Large intestine (tissue), 3 donors: ENCODE measurements at regions not wholly inside any gene's neighbourhood (a gene's known extent, or its start where the extent isn't known, plus 50 kb on each side); places are given as distances from the start of the nearest gene placed in this dataset.

ENCODE experiments used
- DNase-seq, 2 donors: peaks; one replicate each; pipeline versions ENCODE4 v3.0.0 to v3.0.0-alpha.2; 2013
- H3K27ac ChIP-seq: one replicate; pipeline ENCODE4 v1.5.1; 2013; ENCODE audit warnings: low read length
- H3K27me3 ChIP-seq: 2 replicates; pipeline ENCODE4 v1.6.1; 2013; ENCODE audit warnings: low read length; ENCODE audit not compliant: control insufficient read depth, insufficient read depth
- H3K36me3 ChIP-seq: 2 replicates; pipeline ENCODE4 v1.6.1; 2013; ENCODE audit warnings: low read length; ENCODE audit not compliant: control insufficient read depth, insufficient read depth
- H3K4me1 ChIP-seq: one replicate; pipeline ENCODE4 v1.6.1; 2013; ENCODE audit warnings: low read length; ENCODE audit not compliant: control insufficient read depth, insufficient read depth
- H3K4me3 ChIP-seq: one replicate; pipeline ENCODE4 v1.5.1; 2013; ENCODE audit warnings: low read length
- H3K9me3 ChIP-seq: one replicate; pipeline ENCODE4 v1.6.1; 2013; ENCODE audit warnings: mild to moderate bottlenecking, low read depth, low read length, moderate library complexity; ENCODE audit not compliant: control insufficient read depth
- WGBS: methylation state at CpG from one replicate; pipeline ENCODE4 v1.1.5; 2013; ENCODE audit warnings: low lambda C conversion rate; ENCODE audit not compliant: insufficient coverage; 5-methylcytosine and 5-hydroxymethylcytosine counted together

DNA sequence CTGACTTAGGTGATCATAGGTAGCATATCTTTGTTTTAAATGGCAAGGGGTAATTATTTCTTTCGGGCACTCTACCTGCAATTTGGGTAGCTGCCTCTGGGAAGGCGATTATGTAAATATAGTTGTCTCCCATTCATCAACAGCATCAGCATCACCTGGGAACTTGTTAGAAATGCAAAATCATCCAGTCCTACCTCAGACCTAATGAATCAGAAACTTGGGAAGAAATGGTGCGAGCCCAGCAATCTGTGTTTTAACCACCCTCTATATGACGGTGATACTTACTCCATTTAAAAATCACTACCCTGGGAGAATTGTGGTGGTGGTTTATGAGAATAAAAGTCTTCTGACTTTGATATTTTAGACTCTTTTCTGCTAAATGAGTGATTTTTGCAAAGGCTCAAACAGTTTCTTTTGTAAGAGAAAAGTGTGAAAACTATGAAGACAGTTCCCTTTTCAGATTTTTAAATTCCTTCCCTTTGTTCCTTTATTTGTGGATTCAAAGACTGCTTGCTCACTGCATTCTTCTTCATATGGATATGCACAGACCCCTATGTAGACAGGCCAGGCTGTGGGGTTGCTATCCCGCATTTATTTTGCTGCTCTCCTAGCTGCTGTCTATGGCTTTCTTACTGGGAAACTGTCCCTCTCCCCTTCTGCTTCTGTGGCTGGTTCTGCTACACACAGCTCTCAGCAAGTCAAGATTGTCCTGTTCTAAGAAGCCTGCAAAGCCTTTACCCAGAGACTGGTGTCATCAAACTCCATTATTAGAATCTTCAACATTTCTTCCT lies 365.3 kb downstream of the RNF144B start:
- no peak for DNase-seq
- WGBS, result 62% methylated on average over 2 of the region's 5 CpGs

DNA sequence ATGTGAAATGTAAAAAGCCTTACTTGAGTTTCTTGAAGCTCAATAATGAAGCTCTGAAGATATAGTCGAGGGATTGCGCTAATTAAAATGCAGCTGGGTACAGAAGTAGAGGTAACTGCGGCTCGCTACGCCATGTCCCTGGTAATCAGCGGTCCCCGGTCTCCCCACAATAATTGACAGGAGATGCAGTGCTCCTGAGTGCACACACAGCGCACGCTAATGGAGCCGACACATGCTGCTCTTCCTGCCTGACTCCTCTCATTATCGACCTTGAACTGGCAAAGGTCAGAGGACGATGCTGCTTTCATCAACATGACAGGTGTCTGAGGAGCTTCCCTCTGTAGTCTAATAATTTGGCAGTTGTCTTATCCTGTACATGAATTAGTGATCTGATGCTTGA lies 365.9 kb downstream of the RNF144B start:
- Histone ChIP-seq H3K27me3 (peaks cover 4% of the 10 kb centered on the region), H3K9me3 (no peaks in the 10 kb centered on the region), H3K4me1 (no peaks in the 10 kb centered on the region), H3K27ac (no peak overlapping the region), H3K4me3 (no peak overlapping the region), H3K36me3 (no peaks in the 10 kb centered on the region)
- WGBS, result no CpG with 5 or more reads among the region's 12 CpGs
- no peak for DNase-seq

More for the DNA sequence above, 365.3 kb downstream of the RNF144B start:
- no peaks in the 10 kb centered on the region for H3K9me3 ChIP-seq
- no peak overlapping the region for H3K4me3 ChIP-seq
- H3K4me1 ChIP-seq, result no peaks in the 10 kb centered on the region
- no peaks in the 10 kb centered on the region for H3K36me3 ChIP-seq
- H3K27ac ChIP-seq, result no peak overlapping the region
- peaks cover 4% of the 10 kb centered on the region for H3K27me3 ChIP-seq

DNA sequence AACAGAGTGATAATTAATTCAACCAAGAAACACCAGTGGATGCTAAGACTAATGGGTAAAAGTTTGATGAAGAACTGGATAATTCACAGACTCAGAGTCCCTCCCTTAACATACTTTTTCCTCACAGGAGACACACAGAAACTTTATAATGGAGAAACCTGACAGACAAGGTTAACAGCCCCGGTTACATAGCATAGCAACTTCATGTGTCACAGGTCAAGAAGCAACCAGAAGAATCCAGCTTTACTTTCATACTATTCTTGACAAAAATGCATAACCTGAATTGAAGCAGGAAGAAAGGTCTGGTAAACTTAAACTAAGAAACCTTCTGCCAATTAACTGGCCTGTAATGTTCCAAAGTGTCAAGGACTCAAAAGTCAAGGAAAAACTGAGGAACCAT lies 375.9 kb downstream of the RNF144B start:
- WGBS, result 60% methylated on average over 1 of the region's 1 CpG
- Histone ChIP-seq H3K36me3 (no peaks in the 10 kb centered on the region), H3K4me1 (no peaks in the 10 kb centered on the region), H3K9me3 (no peaks in the 10 kb centered on the region), H3K27ac (no peak overlapping the region), H3K4me3 (no peak overlapping the region), H3K27me3 (no peaks in the 10 kb centered on the region)
- no peak for DNase-seq

DNA sequence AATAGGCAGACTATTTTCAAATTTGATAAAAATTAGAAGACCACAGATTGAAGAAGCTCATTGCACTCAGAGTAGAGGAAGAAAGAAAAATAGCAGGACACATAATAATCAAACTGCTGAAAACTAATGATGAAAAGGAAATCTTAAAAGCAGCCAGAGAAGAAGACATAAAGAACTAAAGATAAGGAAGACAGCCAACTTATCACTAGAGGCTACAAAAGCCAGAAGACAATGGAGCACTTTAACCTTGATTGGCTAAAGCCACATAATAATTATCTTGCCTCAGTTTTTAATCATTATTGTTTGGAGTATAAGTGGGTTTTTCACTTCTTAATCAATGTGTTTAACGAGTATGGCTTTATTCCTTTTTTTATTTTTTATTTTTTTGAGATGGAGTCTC lies 397.6 kb downstream of the RNF144B start:
- H3K4me1 ChIP-seq, result no peaks in the 10 kb centered on the region
- no peak overlapping the region for H3K27ac ChIP-seq
- no peak overlapping the region for H3K4me3 ChIP-seq
- H3K9me3 ChIP-seq, result no peaks in the 10 kb centered on the region
- H3K36me3 ChIP-seq, result no peaks in the 10 kb centered on the region
- DNase-seq, result no peak
- 100% methylated on average over 1 of the region's 1 CpG for WGBS
- no peaks in the 10 kb centered on the region for H3K27me3 ChIP-seq

DNA sequence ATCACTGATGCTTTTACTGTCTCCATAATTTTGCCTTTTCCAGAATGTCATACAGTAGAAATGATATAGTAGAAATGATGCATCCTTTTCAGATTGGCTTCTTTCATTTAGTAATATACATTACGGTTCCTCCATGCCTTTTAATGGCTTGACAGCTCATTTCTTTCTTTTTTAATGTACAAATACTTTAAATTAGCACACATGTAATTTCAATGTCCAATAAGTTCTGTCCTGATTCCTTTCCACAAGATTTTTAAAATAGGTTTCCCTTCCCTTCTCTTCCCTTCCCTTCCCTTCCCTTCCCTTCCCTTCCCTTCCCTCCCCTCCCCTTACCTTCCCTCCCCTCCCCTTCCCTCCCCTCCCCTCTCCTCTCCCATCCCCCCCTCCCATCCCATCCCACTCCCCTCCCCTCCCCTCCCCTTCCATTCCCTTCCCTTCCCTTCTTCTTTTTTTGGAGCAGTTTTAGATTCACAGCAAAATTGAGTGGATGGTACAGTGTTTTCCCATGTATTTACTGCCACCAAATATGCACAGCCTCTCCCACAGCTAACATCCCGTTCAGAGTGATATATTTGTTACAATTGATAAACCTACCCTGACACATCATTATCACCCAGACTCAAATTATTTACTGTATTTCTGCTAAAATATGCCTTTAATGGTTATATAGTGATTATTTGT lies 398.8 kb downstream of the RNF144B start:
- no peaks in the 10 kb centered on the region for H3K4me1 ChIP-seq
- no peak for DNase-seq
- no peaks in the 10 kb centered on the region for H3K36me3 ChIP-seq
- no peaks in the 10 kb centered on the region for H3K27me3 ChIP-seq
- H3K27ac ChIP-seq, result no peak overlapping the region
- H3K9me3 ChIP-seq, result no peaks in the 10 kb centered on the region
- H3K4me3 ChIP-seq, result no peak overlapping the region
- 100% methylated on average over 1 of the region's 2 CpGs for WGBS

DNA sequence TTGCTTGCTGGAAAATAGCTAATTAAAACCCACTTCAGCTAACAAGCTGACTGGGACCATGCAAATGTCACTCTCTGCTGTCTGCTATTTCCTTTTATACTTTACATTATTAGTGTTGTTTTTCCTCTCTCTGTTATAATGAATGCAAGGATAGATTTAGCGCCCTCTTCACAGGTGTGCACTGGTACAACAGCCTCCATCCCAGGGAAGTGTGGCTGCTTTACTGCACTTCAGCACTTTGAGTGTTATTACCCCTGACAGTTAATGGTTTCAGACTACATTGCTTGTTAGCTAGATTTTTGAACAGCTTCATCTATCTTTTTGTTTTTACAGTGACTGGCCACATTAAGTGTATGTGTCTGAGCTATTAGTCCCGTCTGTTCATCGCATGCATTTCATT lies 405.7 kb downstream of the RNF144B start:
- no peak for DNase-seq

DNA sequence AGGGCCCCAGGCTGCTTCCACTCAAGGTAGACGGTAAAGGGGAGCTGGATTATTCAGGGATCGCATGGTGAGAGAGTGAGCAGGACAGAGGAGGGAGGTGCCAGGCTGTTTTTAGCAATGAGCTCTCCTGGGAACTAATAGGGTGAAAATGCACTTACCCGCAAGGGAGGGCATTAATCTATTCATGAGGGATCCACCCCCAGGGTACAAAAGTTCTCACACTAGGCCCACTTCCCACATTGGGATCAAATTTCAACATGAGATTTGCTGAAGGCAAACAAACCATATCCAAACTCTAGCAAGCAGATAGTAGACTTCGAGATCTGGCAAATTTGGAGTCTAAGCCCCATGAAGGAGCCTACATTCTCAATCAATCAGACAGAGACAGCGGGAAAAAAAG lies 408.6 kb downstream of the RNF144B start:
- H3K27me3 ChIP-seq, result no peaks in the 10 kb centered on the region
- DNase-seq, result no peak
- H3K36me3 ChIP-seq, result no peaks in the 10 kb centered on the region
- H3K4me1 ChIP-seq, result no peaks in the 10 kb centered on the region
- peaks cover 3% of the 10 kb centered on the region for H3K9me3 ChIP-seq
- H3K4me3 ChIP-seq, result no peak overlapping the region
- no peak overlapping the region for H3K27ac ChIP-seq
- WGBS, result 100% methylated on average over 1 of the region's 5 CpGs

More for the DNA sequence above, 405.7 kb downstream of the RNF144B start:
- Histone ChIP-seq H3K27me3 (no peaks in the 10 kb centered on the region), H3K36me3 (no peaks in the 10 kb centered on the region), H3K9me3 (peaks cover 2% of the 10 kb centered on the region), H3K27ac (no peak overlapping the region), H3K4me1 (no peaks in the 10 kb centered on the region), H3K4me3 (no peak overlapping the region)
- 92% methylated on average over 2 of the region's 3 CpGs for WGBS

DNA sequence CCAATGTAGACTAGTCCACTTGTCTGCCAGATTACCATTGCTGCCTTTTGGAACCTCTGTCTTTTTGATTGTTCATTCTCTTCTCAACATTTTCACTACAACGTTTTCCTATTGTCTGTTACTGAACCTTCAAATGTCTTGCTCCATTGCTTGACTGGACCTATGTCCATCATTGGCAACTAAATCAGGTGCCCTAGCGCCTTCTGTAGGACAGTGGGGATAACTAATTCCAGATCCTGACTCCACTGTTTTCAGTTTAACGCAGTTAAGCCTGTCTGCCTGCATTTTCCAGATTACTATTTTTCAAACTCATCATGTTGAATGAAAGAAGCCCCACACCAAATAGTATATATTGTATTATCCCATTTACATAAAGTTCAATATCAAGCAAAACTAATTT lies 433.6 kb downstream of the RNF144B start:
- Histone ChIP-seq H3K9me3 (peaks cover 14% of the 10 kb centered on the region), H3K27me3 (no peaks in the 10 kb centered on the region), H3K4me3 (no peak overlapping the region), H3K36me3 (no peaks in the 10 kb centered on the region), H3K4me1 (no peaks in the 10 kb centered on the region), H3K27ac (no peak overlapping the region)
- WGBS, result 67% methylated on average over 2 of the region's 3 CpGs
- DNase-seq, result no peak

DNA sequence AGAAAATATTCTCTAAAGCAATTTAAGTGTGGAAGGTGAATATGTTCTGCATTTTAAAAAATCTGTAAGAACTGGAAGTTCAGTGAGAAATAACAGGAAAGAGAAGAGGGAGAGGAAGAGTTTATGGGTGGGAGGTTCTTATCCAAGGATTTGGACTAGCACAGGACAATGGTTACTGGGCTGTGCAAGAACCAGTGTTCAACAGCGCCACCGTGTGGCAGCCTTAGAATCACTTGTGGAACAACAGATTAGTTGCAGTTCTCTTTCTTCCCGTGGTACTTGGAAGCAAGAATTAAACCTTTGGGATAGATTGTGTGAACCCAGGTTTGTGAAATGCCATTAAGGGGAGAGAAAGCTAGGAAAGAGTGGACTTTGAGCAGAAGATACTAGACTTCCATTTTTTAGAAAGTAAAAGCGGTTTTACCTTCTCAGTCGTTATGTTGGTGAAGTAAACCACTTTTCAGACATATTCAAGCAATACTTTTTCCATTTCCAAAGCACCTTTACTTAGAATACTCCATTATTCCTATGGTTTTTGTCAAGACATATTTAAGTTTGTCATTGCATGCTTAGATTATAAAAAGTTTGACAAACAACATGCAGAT lies 436.7 kb downstream of the RNF144B start:
- no peaks in the 10 kb centered on the region for H3K4me1 ChIP-seq
- no peak overlapping the region for H3K27ac ChIP-seq
- WGBS, result no CpG with 5 or more reads among the region's 5 CpGs
- peak in 1 of 2 donors; percentile 4 for DNase-seq
- H3K36me3 ChIP-seq, result no peaks in the 10 kb centered on the region
- H3K9me3 ChIP-seq, result peaks cover 14% of the 10 kb centered on the region
- no peak overlapping the region for H3K4me3 ChIP-seq
- H3K27me3 ChIP-seq, result no peaks in the 10 kb centered on the region

DNA sequence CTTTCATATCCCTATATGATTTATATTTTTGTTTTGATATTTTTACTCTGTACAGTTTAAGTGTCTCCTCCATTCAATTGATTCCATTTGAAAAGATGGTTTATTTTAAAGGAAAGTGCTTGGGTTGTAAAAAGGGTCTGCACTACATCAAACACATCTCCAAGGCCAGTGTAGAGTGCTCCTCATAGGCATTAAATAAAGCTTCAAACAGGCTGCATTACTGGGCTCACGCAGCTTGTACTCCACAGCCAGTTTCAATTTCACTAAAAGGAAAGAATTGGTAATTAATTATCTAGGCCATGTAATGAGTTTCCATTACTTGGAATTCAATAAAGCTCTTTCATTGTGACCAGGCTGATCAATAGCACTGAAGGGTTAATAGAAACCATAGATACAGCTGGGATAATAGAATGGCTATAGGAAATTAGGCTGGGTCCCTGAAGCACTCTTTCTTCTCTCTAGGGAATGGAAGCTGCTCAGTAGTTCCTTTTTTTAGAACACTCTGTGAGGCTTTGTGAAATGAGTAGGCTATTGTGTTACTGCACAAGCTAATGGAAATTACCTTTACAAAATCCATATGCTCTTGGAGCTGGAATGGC lies 442.2 kb downstream of the RNF144B start:
- Histone ChIP-seq H3K4me1 (no peaks in the 10 kb centered on the region), H3K27me3 (no peaks in the 10 kb centered on the region), H3K27ac (no peak overlapping the region), H3K4me3 (no peak overlapping the region), H3K36me3 (no peaks in the 10 kb centered on the region), H3K9me3 (peaks cover 2% of the 10 kb centered on the region)
- no CpG with 5 or more reads among the region's 1 CpG for WGBS
- no peak for DNase-seq
